ENCODE measurements at regions not wholly inside any gene's neighbourhood (a gene's known extent, or its start where the extent isn't known, plus 50 kb on each side); places are given as distances from the start of the nearest gene placed in this dataset.
"Not testable (repeated sequence)": the region's sequence is repeated elsewhere in the genome, so short reads cannot be mapped to it uniquely, and the experiment has no call there.

DNA sequence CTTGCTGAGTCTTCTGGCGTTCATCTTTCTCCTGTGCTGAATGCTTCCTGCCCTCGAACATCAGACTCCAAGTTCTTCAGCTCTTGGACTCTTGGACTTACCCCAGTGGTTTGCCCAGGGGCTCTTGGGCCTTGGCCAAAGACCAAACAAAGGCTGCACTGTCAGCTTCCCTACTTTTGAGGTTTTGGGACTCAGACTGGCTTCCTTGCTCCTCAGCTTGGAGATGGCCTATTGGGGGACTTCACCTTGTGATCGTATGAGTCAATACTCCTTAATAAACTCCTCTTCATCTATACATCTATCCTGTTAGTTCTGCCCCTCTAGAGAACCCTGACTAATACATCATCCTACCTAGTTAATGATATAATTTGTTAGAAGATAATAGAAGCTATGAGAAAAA, 415.4 kb downstream of the TMEM38B start:
- DNase-seq (ENCODE audit: low read depth): not testable (repeated sequence)

DNA sequence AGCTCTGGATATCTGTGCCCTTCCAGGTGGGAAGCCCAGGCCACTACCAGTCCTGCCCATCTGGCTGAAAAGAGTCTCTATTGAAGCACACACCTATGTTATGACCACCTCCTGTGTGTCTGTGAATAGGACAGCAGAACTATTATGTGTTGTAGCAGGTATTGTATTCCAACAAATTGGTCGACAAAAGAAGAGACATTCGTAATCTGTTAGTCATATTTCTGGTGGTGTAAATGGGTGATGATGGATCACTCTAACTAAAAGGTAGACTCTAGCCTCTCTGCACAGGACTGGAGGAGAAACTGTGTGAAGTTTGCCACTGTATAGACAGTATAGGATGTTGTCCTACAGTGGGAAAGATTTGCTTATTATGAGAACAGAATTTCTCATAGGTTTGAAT, 416.1 kb downstream of the TMEM38B start:
- DNase-seq (ENCODE audit: low read depth): no peak

DNA sequence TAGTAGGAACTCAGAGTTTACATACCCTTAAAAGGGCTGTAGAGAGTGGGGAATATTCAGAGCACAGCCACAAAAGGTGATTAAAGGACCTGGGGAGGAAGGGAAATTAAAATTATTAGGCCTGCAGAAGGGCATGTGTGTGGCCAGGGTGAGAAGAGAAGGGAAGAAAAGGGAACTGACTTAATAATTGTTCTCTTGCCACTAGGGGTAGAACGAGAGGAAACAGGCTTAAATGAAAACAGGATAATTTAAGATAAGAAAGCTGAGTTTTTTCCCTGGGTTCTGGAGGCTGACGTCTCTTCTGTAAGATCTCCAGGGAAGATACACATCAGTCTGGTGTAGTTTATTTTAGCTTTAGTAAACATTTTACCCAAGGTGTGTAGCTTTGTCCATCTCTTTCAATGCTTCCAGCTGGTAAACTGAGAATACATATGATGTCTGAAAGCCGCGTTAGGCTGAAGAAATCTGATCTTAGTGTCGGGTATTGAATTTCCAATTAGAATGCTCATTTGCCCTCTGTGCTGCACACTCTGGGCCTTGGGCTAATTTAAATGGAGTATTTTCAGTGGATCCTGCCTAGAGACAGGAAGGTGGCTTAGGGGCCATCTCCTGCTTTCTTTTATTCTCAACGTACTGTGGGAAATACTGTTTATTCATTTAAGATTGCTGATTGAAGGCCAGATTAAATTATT, 416.8 kb downstream of the TMEM38B start:
- DNase-seq (ENCODE audit: low read depth): no peak

DNA sequence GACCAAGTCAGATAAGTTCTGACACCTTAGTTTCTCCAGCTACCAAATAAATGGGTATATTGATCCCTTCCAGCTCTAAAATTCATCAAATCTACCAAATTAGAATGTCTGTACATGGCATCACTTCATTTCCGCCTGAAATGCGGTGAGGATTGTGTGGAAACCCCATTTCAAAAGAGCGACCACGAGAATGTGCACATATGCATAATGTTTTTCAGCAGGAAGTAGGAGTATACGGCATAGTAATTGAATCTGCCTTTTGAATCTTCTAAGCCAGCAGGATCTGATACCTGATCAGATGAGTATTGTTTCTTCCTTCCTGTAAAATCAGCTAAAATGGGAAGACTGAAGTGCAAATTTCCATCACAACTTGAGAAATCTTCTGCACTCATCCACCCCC, 418.6 kb downstream of the TMEM38B start:
- no peak for DNase-seq (ENCODE audit: low read depth)

GRCh38 chr9:106119176-106119575, 424.8 kb downstream of the TMEM38B start:
- DNase-seq (ENCODE audit: low read depth): no peak

DNA sequence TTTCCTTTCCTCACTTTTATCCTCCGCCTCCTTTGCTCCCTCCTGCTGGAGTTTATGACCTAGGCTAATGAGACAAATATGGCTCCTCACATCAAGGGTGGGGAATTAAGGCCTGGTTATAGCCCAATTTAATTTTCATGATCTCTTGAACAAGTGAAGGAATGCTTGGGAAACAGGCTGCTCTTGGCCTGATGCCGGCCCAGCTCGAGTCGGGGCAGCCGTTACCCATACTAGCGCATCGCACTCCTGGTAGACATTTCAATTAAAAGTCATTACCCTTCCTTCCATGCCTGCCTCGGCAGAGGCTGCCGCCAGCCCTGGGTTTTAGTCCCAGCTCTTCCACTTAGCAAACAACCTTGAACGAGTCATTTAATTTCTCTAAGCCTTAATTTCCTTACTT, 425.7 kb downstream of the TMEM38B start:
- no peak for DNase-seq (ENCODE audit: low read depth)

DNA sequence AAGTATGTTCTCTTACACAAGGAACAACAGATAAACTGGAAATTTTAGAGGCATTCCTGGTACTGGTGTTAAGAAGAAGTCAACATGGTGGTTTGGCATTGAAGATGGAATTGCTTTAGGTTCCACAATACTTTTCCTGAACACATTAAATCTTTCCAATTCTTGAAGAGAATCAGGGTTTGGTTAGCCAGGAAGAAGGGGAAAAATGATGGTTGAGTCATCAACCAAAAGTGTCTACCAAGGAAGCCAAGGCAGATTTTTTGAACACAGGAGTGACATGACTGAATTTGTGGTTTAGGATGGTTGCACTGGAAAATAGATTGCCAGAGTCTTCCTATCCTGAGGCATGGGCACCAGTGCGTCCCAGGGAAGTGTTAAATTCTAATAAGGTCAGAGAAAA, 433.4 kb downstream of the TMEM38B start:
- DNase-seq (ENCODE audit: low read depth): no peak

DNA sequence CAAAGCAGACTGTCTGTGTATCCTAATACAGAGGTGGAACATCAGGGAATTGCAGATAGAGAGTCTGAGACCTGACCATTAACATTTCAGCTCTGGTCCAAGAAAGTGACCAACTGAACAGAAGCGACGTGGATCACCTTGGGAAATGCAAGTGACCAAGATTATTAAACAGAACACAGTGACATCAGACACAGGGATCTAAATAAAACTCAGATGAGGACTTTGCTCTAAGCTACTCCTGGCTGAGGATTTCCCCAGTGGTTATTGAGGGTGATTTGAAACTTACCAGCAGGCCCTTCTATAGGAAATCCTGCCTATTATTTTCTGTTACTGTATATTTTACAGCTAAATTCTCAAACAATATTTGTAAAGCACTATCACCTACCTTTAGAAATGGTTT, 436.0 kb downstream of the TMEM38B start:
- DNase-seq (ENCODE audit: low read depth): no peak

DNA sequence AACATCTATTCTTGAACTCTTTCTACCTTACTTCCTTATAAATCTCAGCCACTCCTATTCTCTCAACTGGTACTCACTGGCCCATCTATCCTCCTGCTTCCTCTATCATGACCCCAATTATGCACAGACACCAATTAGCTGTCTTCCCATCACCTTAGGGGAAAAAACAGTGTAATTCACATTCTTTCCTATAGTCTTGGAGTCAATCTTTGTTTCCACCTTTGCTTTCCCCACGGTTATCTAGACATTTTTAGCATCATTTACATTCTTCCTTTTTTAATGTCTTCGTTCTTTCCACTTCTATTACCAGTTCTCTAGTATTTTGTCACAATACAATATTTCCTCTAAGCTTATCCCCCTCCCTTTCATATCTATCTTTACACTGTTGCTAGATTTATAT, 449.4 kb downstream of the TMEM38B start:
- DNase-seq (ENCODE audit: low read depth): no peak

- DNase-seq (ENCODE audit: low read depth): no peak
These were observed 451.9 kb downstream of the TMEM38B start for GRCh38 chr9:106146066-106146840.

- no peak for DNase-seq (ENCODE audit: low read depth)
These were observed 452.5 kb downstream of the TMEM38B start for GRCh38 chr9:106146886-106147285.

GRCh38 chr9:106149956-106150355, 455.6 kb downstream of the TMEM38B start:
- no peak for DNase-seq (ENCODE audit: low read depth)

GRCh38 chr9:106156465-106156864, 462.1 kb downstream of the TMEM38B start:
- DNase-seq (ENCODE audit: low read depth): no peak

DNA sequence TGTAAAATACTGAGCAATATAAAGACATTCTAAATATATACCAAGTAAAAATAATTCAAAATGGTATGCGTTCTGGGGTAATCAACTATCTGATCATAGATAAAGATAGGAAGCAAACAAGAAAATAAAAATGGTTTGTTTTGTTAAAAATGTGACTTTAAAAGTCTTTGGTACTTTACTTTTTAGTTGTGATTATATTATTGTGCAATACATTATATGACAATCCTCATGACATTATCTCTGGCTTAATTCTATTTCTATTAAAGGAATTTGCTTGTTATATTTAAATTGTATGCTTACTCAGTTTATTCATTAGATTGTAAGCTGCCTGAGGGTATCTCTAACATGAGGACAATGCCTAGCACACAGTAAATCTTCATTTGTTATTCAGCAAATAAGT, 477.9 kb downstream of the TMEM38B start:
- DNase-seq (ENCODE audit: low read depth): no peak

GRCh38 chr9:106174346-106174745, 480.0 kb downstream of the TMEM38B start:
- no peak for DNase-seq (ENCODE audit: low read depth)

- DNase-seq (ENCODE audit: low read depth): no peak
These were observed 482.9 kb downstream of the TMEM38B start for GRCh38 chr9:106177216-106177615.

DNA sequence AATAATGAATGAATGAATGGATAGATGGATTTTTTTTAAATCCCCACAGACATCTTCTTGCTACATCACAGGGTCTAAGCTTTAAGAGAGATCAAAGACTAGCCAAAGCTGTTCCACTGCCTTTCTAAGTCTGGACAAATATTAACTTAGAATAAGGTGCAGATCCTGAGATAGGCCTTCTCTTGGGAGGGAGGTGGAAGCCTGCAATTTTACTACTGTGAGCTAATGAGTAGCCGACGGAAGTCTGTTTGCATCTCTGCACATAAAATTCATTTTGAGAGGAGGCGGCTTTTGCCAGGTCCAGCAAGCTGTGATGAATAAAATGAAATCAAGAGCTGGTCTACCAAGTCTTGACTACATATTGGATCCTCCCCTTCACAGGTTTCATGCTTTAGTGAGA, 484.9 kb downstream of the TMEM38B start:
- no peak for DNase-seq (ENCODE audit: low read depth)

DNA sequence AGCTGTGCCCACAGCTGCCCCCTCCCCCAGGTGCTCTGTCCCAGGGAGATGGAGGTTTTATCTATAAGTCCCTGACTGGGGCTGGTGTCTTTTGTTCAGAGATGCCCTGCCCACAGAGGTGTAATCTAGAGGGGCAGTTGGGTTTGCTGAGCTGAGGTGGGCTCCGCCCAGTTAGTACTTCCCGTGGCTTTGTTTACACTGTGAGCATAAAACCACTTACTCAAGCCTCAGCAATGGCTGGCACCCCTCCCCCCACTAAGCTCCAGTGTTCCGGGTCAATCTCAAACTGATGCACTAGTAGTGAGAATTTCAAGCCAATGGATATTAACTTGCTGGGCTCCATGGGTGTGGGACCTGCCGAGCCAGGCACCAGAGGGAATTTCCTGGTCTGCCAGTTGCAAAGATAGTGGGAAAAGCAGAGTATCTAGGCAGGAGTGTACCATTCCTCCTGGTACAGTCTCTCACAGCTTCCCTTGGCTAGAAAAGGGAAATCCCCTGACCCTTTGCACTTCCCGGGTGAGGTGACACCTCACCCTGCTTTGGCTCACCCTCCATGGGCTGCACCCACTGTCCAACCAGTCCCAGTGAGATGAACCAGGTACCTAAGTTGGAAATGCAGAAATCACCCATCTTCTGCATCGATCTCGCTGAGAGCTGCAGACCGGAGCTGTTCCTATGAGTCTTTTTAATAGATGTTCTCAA, 509.6 kb downstream of the TMEM38B start:
- not testable (repeated sequence) for DNase-seq (ENCODE audit: low read depth)

GRCh38 chr9:106207298-106207697, 513.0 kb downstream of the TMEM38B start:
- DNase-seq (ENCODE audit: low read depth): no peak

- no peak for DNase-seq (ENCODE audit: low read depth)
These were observed 524.1 kb downstream of the TMEM38B start for GRCh38 chr9:106218427-106218826.

DNA sequence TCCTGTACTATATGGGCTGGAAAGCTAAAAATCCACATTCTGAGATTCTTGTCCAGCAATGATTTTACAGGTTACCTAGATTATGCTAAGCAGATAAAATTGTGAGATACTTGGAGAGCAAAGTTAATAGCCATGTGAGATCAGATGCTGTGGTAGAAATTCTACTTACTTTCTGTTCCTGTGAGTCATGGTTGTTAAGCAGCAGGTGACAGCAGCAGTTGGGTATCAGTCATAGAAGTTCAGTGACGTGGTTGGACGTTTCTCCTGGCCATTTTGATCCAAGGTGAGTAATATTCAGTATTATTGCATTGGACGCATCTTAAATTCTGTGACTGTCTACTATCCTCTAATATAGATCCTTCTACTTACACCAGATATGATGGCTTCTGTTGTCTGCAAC, 524.5 kb downstream of the TMEM38B start:
- no peak for DNase-seq (ENCODE audit: low read depth)

DNA sequence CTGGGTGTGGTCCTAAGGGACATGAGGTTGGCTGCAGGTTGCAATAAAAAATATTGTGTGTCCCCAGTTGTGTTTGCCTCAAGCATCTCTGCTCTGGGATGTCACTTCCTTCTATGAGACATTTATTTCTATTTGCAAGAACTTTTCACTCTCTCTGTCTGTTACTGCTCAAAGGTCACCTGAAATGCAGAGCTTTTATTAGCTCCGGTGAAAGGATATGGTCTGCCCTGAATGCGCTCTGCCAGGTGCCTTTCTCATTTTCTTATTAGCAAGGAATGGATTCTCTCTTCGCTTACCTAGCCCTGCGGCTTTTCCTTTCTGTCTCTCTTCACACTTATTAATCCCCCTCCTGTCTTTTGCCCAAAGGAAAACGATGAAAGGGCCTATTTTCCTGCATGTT, 526.1 kb downstream of the TMEM38B start:
- DNase-seq (ENCODE audit: low read depth): no peak

DNA sequence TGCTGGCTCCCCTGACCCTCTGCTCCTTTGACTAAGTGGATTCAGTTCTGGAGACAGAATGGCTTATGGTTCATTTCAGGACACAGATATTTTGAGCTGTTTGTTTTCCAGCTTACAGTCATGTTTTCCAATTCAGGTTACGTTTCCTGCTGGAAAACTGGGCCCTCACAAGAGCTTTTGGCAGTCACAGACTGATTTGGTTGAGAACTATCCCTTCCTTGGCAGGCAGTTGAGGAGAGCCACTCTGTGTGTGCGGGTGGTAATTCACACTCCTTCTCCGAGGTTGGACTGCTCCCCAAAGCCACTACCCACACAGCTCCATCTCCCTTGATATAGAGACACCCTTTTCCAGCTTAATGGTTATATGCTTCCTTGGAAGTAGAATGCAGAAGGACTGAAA, 534.5 kb downstream of the TMEM38B start:
- DNase-seq (ENCODE audit: low read depth): no peak
